Pancreas (tissue), 10 donors: ENCODE measurements at regions not wholly inside any gene's neighbourhood (a gene's known extent, or its start where the extent isn't known, plus 50 kb on each side); places are given as distances from the start of the nearest gene placed in this dataset.

ENCODE experiments used
- ATAC-seq, 4 donors: fragments of 200-7000 bp; cut with Tn5 transposase; one replicate each; pipeline versions ENCODE4 v1.8.0 to v1.9.1; 2020; ENCODE audit warnings: mild to moderate bottlenecking in 4 of 4, moderate library complexity in 4 of 4
- DNase-seq, 6 donors: peaks; one replicate each; pipeline ENCODE4 v3.0.0-alpha.2; 2020
- FAIRE-seq: peaks from 2 replicates; lab custom pipeline; 2012; peaks lifted over from hg19 to GRCh38; lab: Jason Lieb, UNC
- H3K27ac ChIP-seq, 4 donors: fragments of 200-600 bp; sonication (generic); 1 replicate in 3 of 4; 2 replicates in 1 of 4; pipeline versions ENCODE4 v1.5.0 to v1.8.0; 2020
- H3K27me3 ChIP-seq, 4 donors: fragments of 200-600 bp; one replicate each; pipeline ENCODE4 v1.8.0; 2021
- H3K36me3 ChIP-seq, 3 donors: fragments of 200-600 bp; sonication (generic) in 1 of 3; one replicate each; pipeline versions ENCODE4 v1.5.0 to v1.8.0; 2020 to 2021
- H3K4me1 ChIP-seq, 3 donors: fragments of 200-600 bp; one replicate each; pipeline ENCODE4 v1.8.0; 2021
- H3K4me3 ChIP-seq, 4 donors: fragments of 200-600 bp; sonication (generic) in 2 of 4; one replicate each; pipeline versions ENCODE4 v1.5.0 to v1.8.0; 2020 to 2021
- H3K9me3 ChIP-seq, 4 donors: fragments of 200-600 bp; one replicate each; pipeline ENCODE4 v1.8.0; 2021
- CTCF ChIP-seq, 4 donors: fragments of 200-600 bp; sonication (generic) in 3 of 4; IDR thresholded peaks; one replicate each; pipeline versions ENCODE4 v1.5.0 to v1.8.0; 2021; ENCODE audit warnings: antibody characterized with exemption in 4 of 4
- WGBS, 2 donors: extraction: QIAGEN DNeasy Blood & Tissue Kit; methylation state at CpG; one replicate each; pipeline ENCODE4 v1.1.7; 2013; 5-methylcytosine and 5-hydroxymethylcytosine counted together
- intact Hi-C, 3 donors: fragments of 100-400 bp; cut with DNase I; formaldehyde crosslinking; loops; one replicate each; pipeline versions ENCODE4 v1.11.1 to v1.14.2; 2022
- donor health status: healthy with polysubstance abuse.
- donor health status: DM: no; HTN: no; CAD: no; lungs with moderate emphysema.
- donor health status: DM: no; HTN: no; CAD: no.
- donor health status: control.
- donor health status: control.
- donor health status: Bipolar disorder and iron deficiency.
- donor health status: DM: yes; HTN: yes; CAD: no.
- donor health status: DM: no; HTN: no; CAD: no.
- donor health status: DM: no; HTN: no; CAD: no.
- donor health status: DM: yes; HTN: yes; CAD: no.

GRCh38 chr12:32010631-32011336 lies 51.6 kb downstream of the RESF1 start:
- Histone ChIP-seq H3K4me1 (no peaks in the 10 kb centered on the region), H3K4me3 (no peak overlapping the region), H3K27ac (no peak overlapping the region), H3K36me3 (no peaks in the 10 kb centered on the region), H3K27me3 (no peaks in the 10 kb centered on the region), H3K9me3 (no peaks in the 10 kb centered on the region)
- DNase-seq (no peak), FAIRE-seq (no peak), ATAC-seq (no peak)
- intact Hi-C loops = no loop called here
- 19 to 29% methylated on average over 2 of the region's 2 CpGs for WGBS, 2 donors
- no peak for TF ChIP-seq CTCF (IDR thresholded peaks at IDR 0.05)

- DNase-seq (no peak), FAIRE-seq (no peak), ATAC-seq (no peak)
- Histone ChIP-seq H3K9me3 (no peaks in the 10 kb centered on the region), H3K27me3 (no peaks in the 10 kb centered on the region), H3K4me3 (no peak overlapping the region), H3K36me3 (no peaks in the 10 kb centered on the region), H3K27ac (no peak overlapping the region), H3K4me1 (no peaks in the 10 kb centered on the region)
- 95 to 97% methylated on average over 4 of the region's 4 CpGs for WGBS, 2 donors
- intact Hi-C loops = no loop called here
- TF ChIP-seq CTCF (IDR thresholded peaks at IDR 0.05) = no peak
Observed at GRCh38 chr12:32012249-32012785, 53.1 kb downstream of the RESF1 start.

DNA sequence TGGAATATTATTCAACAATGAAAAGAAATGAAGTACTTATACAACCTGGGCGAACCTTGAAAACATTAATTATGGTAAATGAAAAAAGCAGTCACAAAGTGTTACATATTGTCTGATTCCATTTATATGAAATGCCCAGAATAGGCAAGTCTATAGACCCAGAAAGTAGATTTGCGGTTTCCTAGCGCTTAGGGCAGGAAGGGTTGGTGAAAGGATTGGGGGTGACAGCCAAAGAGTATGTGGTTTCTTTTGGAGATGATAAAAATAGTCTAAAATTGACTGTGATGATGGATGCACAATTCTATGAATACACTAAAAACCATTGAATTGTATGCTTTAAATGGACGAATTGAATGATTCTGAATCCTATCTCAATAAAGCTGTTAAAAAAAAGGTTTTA lies 55.8 kb downstream of the RESF1 start:
- no peak for ATAC-seq
- no peak for TF ChIP-seq CTCF (IDR thresholded peaks at IDR 0.05)
- intact Hi-C loops = no loop called here
- H3K36me3 ChIP-seq = no peaks in the 10 kb centered on the region
- no peaks in the 10 kb centered on the region for H3K27me3 ChIP-seq
- H3K4me3 ChIP-seq = no peak overlapping the region
- WGBS, 2 donors = 85 to 96% methylated on average over 4 of the region's 4 CpGs
- H3K9me3 ChIP-seq = no peaks in the 10 kb centered on the region
- no peak overlapping the region for H3K27ac ChIP-seq
- no peak for FAIRE-seq
- H3K4me1 ChIP-seq = no peaks in the 10 kb centered on the region
- DNase-seq = no peak

DNA sequence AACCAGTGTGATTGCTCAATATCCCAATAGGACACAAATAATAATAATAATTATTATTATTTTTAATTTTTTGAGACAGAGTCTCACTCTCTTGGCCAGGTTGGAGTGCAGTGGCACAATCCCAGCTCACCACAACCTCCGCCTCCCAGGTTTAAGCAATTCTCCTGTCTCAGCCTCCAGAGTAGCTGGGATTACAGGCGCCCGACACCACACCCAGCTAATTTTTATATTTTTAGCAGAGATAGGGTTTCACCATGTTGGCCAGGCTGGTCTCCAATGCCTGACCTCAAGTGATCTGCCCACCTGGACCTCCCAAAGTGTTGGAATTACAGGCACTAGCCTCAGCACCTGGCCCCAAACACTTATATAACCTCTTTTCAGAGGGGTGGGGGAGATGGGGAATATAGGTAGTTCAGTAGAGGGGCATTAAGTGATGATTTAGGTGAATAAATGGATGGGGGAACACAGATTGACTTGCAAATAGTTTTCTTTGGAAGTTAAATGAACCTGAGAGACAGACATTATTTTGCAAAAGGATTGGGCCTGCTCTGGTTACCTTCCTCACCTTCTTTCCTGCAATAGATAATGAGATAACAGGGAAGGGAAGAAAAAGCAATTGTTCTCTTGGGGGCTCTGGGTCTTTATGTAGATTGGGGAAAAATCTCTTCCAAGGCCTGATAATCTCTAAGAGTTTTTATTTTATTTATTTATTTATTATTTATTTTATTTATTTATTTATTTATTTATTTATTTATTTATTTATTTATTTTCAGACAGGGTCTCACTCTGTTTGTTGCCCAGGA lies 57.7 kb downstream of the RESF1 start:
- no peak for ATAC-seq
- Histone ChIP-seq H3K4me1 (no peaks in the 10 kb centered on the region), H3K27ac (no peak overlapping the region), H3K9me3 (no peaks in the 10 kb centered on the region), H3K4me3 (no peak overlapping the region), H3K27me3 (no peaks in the 10 kb centered on the region), H3K36me3 (no peaks in the 10 kb centered on the region)
- 95 to 96% methylated on average over 3 of the region's 3 CpGs for WGBS, 2 donors
- intact Hi-C loops = no loop called here
- no peak for TF ChIP-seq CTCF (IDR thresholded peaks at IDR 0.05)
- DNase-seq = no peak
- no peak for FAIRE-seq
